ENCODE measurements at regions not wholly inside any gene's neighbourhood (a gene's known extent, or its start where the extent isn't known, plus 50 kb on each side); places are given as distances from the start of the nearest gene placed in this dataset.

GRCh38 chr12:45654002-45654665 lies 75.4 kb upstream of the ARID2 start:
- TF ChIP-seq TEAD4 (IDR thresholded peaks at IDR 0.05; ENCODE audit: borderline replicate concordance, insufficient read depth): no peak
- TF ChIP-seq CTCF (IDR thresholded peaks at IDR 0.05): no peak

Data from SK-N-SH (cell line).